ENCODE measurements at regions not wholly inside any gene's neighbourhood (a gene's known extent, or its start where the extent isn't known, plus 50 kb on each side); places are given as distances from the start of the nearest gene placed in this dataset.
"Not testable (repeated sequence)": the region's sequence is repeated elsewhere in the genome, so short reads cannot be mapped to it uniquely, and the experiment has no call there.

- ATAC-seq (ENCODE audit: low read depth): no peak
- peaks cover 30% of the 10 kb centered on the region for H3K9me3 Mint-ChIP-seq
- no peak for DNase-seq
- H3K36me3 Mint-ChIP-seq (ENCODE audit: low read depth): peaks cover 4% of the 10 kb centered on the region
- H3K4me1 Mint-ChIP-seq: no peaks in the 10 kb centered on the region
- ChIA-PET POLR2A (no interaction called here), CTCF (no interaction called here)
- intact Hi-C loops (cut with micrococcal nuclease): no loop called here
- H3K4me3 Mint-ChIP-seq: no peak overlapping the region
- TF ChIP-seq CTCF (IDR thresholded peaks at IDR 0.05): no peak
- H3K27ac Mint-ChIP-seq: no peak overlapping the region
- H3K27me3 Mint-ChIP-seq: peaks cover 29% of the 10 kb centered on the region
These were observed 177.3 kb upstream of the ETV3 start for GRCh38 chr1:157315544-157315943.

GRCh38 chr1:157314408-157314807 lies 176.2 kb upstream of the ETV3 start:
- POLR2A ChIA-PET: no interaction called here
- no peak overlapping the region for H3K27ac Mint-ChIP-seq
- ATAC-seq (ENCODE audit: low read depth) (no peak), DNase-seq (no peak)
- TF ChIP-seq CTCF (IDR thresholded peaks at IDR 0.05): no peak
- intact Hi-C loops (cut with micrococcal nuclease): no loop called here
- no peaks in the 10 kb centered on the region for H3K4me1 Mint-ChIP-seq
- CTCF ChIA-PET: no interaction called here
- peaks cover 22% of the 10 kb centered on the region for H3K9me3 Mint-ChIP-seq
- no peak overlapping the region for H3K4me3 Mint-ChIP-seq
- H3K36me3 Mint-ChIP-seq (ENCODE audit: low read depth): peaks cover 4% of the 10 kb centered on the region
- H3K27me3 Mint-ChIP-seq: peaks cover 33% of the 10 kb centered on the region

GRCh38 chr1:157313240-157313807 lies 175.1 kb upstream of the ETV3 start:
- no peak for DNase-seq
- Mint-ChIP-seq H3K4me3 (no peak overlapping the region), H3K27me3 (peaks cover 33% of the 10 kb centered on the region), H3K36me3 (ENCODE audit: low read depth) (peaks cover 4% of the 10 kb centered on the region), H3K9me3 (peaks cover 16% of the 10 kb centered on the region), H3K27ac (no peak overlapping the region), H3K4me1 (no peaks in the 10 kb centered on the region)
- CTCF ChIA-PET: no interaction called here
- intact Hi-C loops (cut with micrococcal nuclease): no loop called here
- TF ChIP-seq CTCF (IDR thresholded peaks at IDR 0.05): no peak
- POLR2A ChIA-PET: no interaction called here
- no peak for ATAC-seq (ENCODE audit: low read depth)

- Mint-ChIP-seq H3K27me3 (peaks cover 33% of the 10 kb centered on the region), H3K4me3 (no peak overlapping the region), H3K4me1 (no peaks in the 10 kb centered on the region), H3K9me3 (peaks cover 8% of the 10 kb centered on the region), H3K27ac (no peak overlapping the region), H3K36me3 (ENCODE audit: low read depth) (peaks cover 4% of the 10 kb centered on the region)
- intact Hi-C loops (cut with micrococcal nuclease): no loop called here
- no peak for TF ChIP-seq CTCF (IDR thresholded peaks at IDR 0.05)
- ChIA-PET CTCF (no interaction called here), POLR2A (no interaction called here)
- DNase-seq (no peak), ATAC-seq (ENCODE audit: low read depth) (no peak)
These were observed 174.1 kb upstream of the ETV3 start for GRCh38 chr1:157312082-157312812.

- no peak overlapping the region for H3K4me3 Mint-ChIP-seq
- ChIA-PET CTCF (no interaction called here), POLR2A (interaction anchor here (0.5 kb wide), 1 partner anchor 681 kb away, joined by 5 read pairs; no protein-coding TSS in a partner anchor)
- DNase-seq: no peak
- peaks cover 33% of the 10 kb centered on the region for H3K27me3 Mint-ChIP-seq
- no peak overlapping the region for H3K27ac Mint-ChIP-seq
- no peak for TF ChIP-seq CTCF (IDR thresholded peaks at IDR 0.05)
- H3K36me3 Mint-ChIP-seq (ENCODE audit: low read depth): peaks cover under 1% of the 10 kb centered on the region
- intact Hi-C loops (cut with micrococcal nuclease): no loop called here
- ATAC-seq (ENCODE audit: low read depth): no peak
- peaks cover 3% of the 10 kb centered on the region for H3K9me3 Mint-ChIP-seq
- H3K4me1 Mint-ChIP-seq: no peaks in the 10 kb centered on the region
These were observed 173.5 kb upstream of the ETV3 start for GRCh38 chr1:157311730-157312081.

- POLR2A ChIA-PET: interaction anchor here (0.5 kb wide), 1 partner anchor 682 kb away, joined by 5 read pairs; no protein-coding TSS in a partner anchor
- CTCF ChIA-PET; ATAC-seq (ENCODE audit: low read depth); intact Hi-C loops (cut with micrococcal nuclease); H3K27ac Mint-ChIP-seq; H3K4me3 Mint-ChIP-seq; H3K9me3 Mint-ChIP-seq; H3K36me3 Mint-ChIP-seq (ENCODE audit: low read depth); DNase-seq; H3K4me1 Mint-ChIP-seq: not testable (repeated sequence)
- peaks cover 33% of the 10 kb centered on the region for H3K27me3 Mint-ChIP-seq
These were observed 172.9 kb upstream of the ETV3 start for GRCh38 chr1:157310805-157311729.

All from activated B cell treated with CpG ODN at 0.5 μM for 24 hours (primary cell).